ENCODE measurements at regions not wholly inside any gene's neighbourhood (a gene's known extent, or its start where the extent isn't known, plus 50 kb on each side); places are given as distances from the start of the nearest gene placed in this dataset.

GRCh38 chr7:25926009-25926408 is 226.0 kb upstream of the NFE2L3 start:
- Histone ChIP-seq H3K27me3 (no peaks in the 10 kb centered on the region), H3K4me3 (no peak overlapping the region), H3K4me1 (no peaks in the 10 kb centered on the region), H3K36me3 (no peaks in the 10 kb centered on the region), H3K9me3 (no peaks in the 10 kb centered on the region), H3K27ac (no peak overlapping the region)
- peak in 1 of 4 donors; percentile 12 for ATAC-seq
- intact Hi-C loops (cut with DNase I) = no loop called here
- 53% methylated on average over 7 of the region's 7 CpGs for whole genome bisulfite sequencing (ENCODE audit: insufficient coverage, low coverage, low lambda C conversion rate, missing lambda C conversion rate)
- no peak for DNase-seq
- TF ChIP-seq CTCF (IDR thresholded peaks at IDR 0.05) (no peak), POLR2A (IDR thresholded peaks at IDR 0.05) (no peak)

GRCh38 chr7:25926451-25926850 is 225.5 kb upstream of the NFE2L3 start:
- intact Hi-C loops (cut with DNase I) = no loop called here

DNA sequence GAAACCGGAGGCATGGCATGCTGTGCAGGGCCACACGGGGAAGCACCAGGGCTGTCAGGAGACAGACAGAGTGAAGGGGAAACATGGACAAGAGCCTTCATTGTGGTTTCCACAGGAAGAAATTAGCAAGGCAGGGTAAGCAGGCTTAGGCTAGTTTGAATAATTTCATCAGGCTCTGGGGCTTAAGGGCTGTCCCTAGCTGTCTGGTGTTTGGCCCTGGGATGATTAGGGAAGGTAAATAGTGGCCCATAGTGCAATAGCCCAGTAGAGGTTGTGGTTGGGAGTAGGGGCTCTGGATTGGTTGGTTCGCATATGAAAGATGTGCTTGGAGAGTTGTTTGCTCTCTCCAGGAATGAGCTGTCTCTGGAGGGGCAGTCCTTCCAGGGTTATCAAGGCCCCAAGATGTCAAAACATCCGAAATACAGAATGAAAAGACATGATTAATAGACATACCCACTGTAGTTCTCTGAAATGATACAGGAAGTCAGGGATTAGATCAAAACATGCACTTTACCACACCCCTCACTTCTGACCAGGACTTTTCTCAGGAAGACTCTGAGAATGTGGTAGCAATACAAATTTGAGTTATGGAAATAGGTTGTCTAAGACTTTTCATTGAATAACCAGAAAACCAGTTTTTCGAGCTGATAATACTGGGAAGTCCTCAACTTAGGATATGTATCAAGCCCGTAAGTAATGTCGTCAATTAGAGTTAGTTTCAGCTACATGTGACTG is 224.9 kb upstream of the NFE2L3 start:
- intact Hi-C loops (cut with DNase I) = no loop called here
- Histone ChIP-seq H3K27me3 (no peaks in the 10 kb centered on the region), H3K9me3 (no peaks in the 10 kb centered on the region), H3K4me1 (no peaks in the 10 kb centered on the region), H3K36me3 (no peaks in the 10 kb centered on the region), H3K27ac (no peak overlapping the region), H3K4me3 (no peak overlapping the region)
- ATAC-seq (no peak), DNase-seq (no peak)
- 55% methylated on average over 6 of the region's 7 CpGs for WGBS (ENCODE audit: insufficient coverage, low coverage, low lambda C conversion rate, missing lambda C conversion rate)
- TF ChIP-seq CTCF (IDR thresholded peaks at IDR 0.05) (no peak), POLR2A (IDR thresholded peaks at IDR 0.05) (no peak)

More at GRCh38 chr7:25926451-25926850, 225.5 kb upstream of the NFE2L3 start:
- H3K4me3 ChIP-seq = no peak overlapping the region
- no peaks in the 10 kb centered on the region for H3K4me1 ChIP-seq
- 64% methylated on average over 2 of the region's 2 CpGs for WGBS (ENCODE audit: insufficient coverage, low coverage, low lambda C conversion rate, missing lambda C conversion rate)
- H3K36me3 ChIP-seq = no peaks in the 10 kb centered on the region
- no peak for ATAC-seq
- H3K27ac ChIP-seq = no peak overlapping the region
- no peaks in the 10 kb centered on the region for H3K27me3 ChIP-seq
- TF ChIP-seq POLR2A (IDR thresholded peaks at IDR 0.05) (no peak), CTCF (IDR thresholded peaks at IDR 0.05) (no peak)
- H3K9me3 ChIP-seq = no peaks in the 10 kb centered on the region
- DNase-seq = no peak

GRCh38 chr7:25927626-25927978 is 224.4 kb upstream of the NFE2L3 start:
- H3K9me3 ChIP-seq = no peaks in the 10 kb centered on the region
- no peak for DNase-seq
- WGBS (ENCODE audit: insufficient coverage, low coverage, low lambda C conversion rate, missing lambda C conversion rate) = 72% methylated on average over 4 of the region's 4 CpGs
- intact Hi-C loops (cut with DNase I) = no loop called here
- H3K36me3 ChIP-seq = no peaks in the 10 kb centered on the region
- no peak overlapping the region for H3K27ac ChIP-seq
- ATAC-seq = no peak
- no peaks in the 10 kb centered on the region for H3K27me3 ChIP-seq
- no peak for TF ChIP-seq CTCF (IDR thresholded peaks at IDR 0.05)
- TF ChIP-seq POLR2A (IDR thresholded peaks at IDR 0.05) = no peak
- H3K4me3 ChIP-seq = no peak overlapping the region
- no peaks in the 10 kb centered on the region for H3K4me1 ChIP-seq
